ENCODE measurements at regions not wholly inside any gene's neighbourhood (a gene's known extent, or its start where the extent isn't known, plus 50 kb on each side); places are given as distances from the start of the nearest gene placed in this dataset.

GRCh38 chr13:80939581-80939980 lies 598.7 kb upstream of the SPRY2 start:
- no peak overlapping the region for H2BK120ac ChIP-seq (ENCODE audit: low read depth, low read length)
- POLR2A ChIA-PET (ENCODE audit: unreplicated experiment) = no interaction called here
- TF ChIP-seq CEBPB (IDR thresholded peaks at IDR 0.05; ENCODE audit: low read depth, low read length) (no peak), MXI1 (IDR thresholded peaks at IDR 0.05; ENCODE audit: borderline replicate concordance, low read depth, low read length) (no peak), MAFK (IDR thresholded peaks at IDR 0.05; ENCODE audit: low read depth, low read length) (no peak), RCOR1 (IDR thresholded peaks at IDR 0.05; ENCODE audit: insufficient replicate concordance, low read length) (no peak), POLR2A (IDR thresholded peaks at IDR 0.05; ENCODE audit: low read depth, low read length) (no peak), MAZ (IDR thresholded peaks at IDR 0.05; ENCODE audit: borderline replicate concordance, low read depth, low read length) (no peak), CHD1 (IDR thresholded peaks at IDR 0.05; ENCODE audit: low read depth, low read length) (no peak), RFX5 (IDR thresholded peaks at IDR 0.05; ENCODE audit: low read depth, low read length) (no peak)
- TF ChIP-seq, protein P1, sequence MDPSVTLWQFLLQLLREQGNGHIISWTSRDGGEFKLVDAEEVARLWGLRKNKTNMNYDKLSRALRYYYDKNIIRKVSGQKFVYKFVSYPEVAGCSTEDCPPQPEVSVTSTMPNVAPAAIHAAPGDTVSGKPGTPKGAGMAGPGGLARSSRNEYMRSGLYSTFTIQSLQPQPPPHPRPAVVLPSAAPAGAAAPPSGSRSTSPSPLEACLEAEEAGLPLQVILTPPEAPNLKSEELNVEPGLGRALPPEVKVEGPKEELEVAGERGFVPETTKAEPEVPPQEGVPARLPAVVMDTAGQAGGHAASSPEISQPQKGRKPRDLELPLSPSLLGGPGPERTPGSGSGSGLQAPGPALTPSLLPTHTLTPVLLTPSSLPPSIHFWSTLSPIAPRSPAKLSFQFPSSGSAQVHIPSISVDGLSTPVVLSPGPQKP (IDR thresholded peaks at IDR 0.05; ENCODE audit: borderline replicate concordance, low read depth, low read length) = no peak
- in situ Hi-C loops (cut with MboI; ENCODE audit: low sequenced_read_pairs) = no loop called here
- intact Hi-C loops (cut with micrococcal nuclease) = no loop called here
- H4K20me1 ChIP-seq (ENCODE audit: insufficient read depth, low read length) = no peaks in the 10 kb centered on the region
- H3K18ac ChIP-seq (ENCODE audit: low read depth, low read length) = no peak overlapping the region
- no peak overlapping the region for H3K14ac ChIP-seq (replicated peaks; ENCODE audit: low read depth, low read length)
- H2AK5ac ChIP-seq (ENCODE audit: low read depth, low read length) = no peak overlapping the region
- no peak overlapping the region for H3K27ac ChIP-seq (ENCODE audit: insufficient read depth, low read length)
- H4K91ac ChIP-seq (ENCODE audit: insufficient read depth, low read depth, low read length) = no peak overlapping the region
- no peak overlapping the region for H2BK5ac ChIP-seq (ENCODE audit: low read depth, low read length, poor library complexity, severe bottlenecking)
- no peak overlapping the region for H2BK15ac ChIP-seq (ENCODE audit: low read depth, low read length)
- H3K9me3 ChIP-seq (ENCODE audit: control insufficient read depth, insufficient read depth, low read length) = 0 out of 2 replicates have a peak, but pooled peaks cover 3% of the 10 kb centered on the region
- H2AK9ac ChIP-seq (replicated peaks; ENCODE audit: low read depth, low read length, poor library complexity) = no peak overlapping the region
- no peak overlapping the region for H3K4me3 ChIP-seq (ENCODE audit: insufficient read depth, low read depth, low read length)
- H3K23ac ChIP-seq (ENCODE audit: low read depth, low read length) = no peak overlapping the region
- H3K27me3 ChIP-seq (ENCODE audit: control insufficient read depth, insufficient read depth, low read length) = no peaks in the 10 kb centered on the region
- dilution Hi-C loops (cut with HindIII; ENCODE audit: low sequenced_read_pairs, unreplicated experiment) = no loop called here
- no peaks in the 10 kb centered on the region for H3K4me1 ChIP-seq (ENCODE audit: control insufficient read depth, insufficient read depth, low read length)
- WGBS, 2 experiments (ENCODE audit: extremely low coverage in 2 of 2, insufficient read length in 1 of 2) = 60% methylated on average over 1 of the region's 2 CpGs; no CpG with 5 or more reads in 1 of the 2 experiments
- no peak overlapping the region for H3K4me2 ChIP-seq (ENCODE audit: low read depth, low read length)
- CTCF ChIA-PET = no interaction called here
- H3K79me1 ChIP-seq (ENCODE audit: low read depth in 1 of 2, low read length in 2 of 2) = no peaks in the 10 kb centered on the region
- BruUV-seq (replicated peaks) = no TSS peak
- no peak for ATAC-seq (ENCODE audit: low read depth)
- no peak overlapping the region for H4K5ac ChIP-seq (ENCODE audit: low read depth, low read length)
- H3K56ac ChIP-seq (ENCODE audit: extremely low read depth, insufficient read depth, low read length) = no peak overlapping the region
- no peak overlapping the region for H2AFZ ChIP-seq (replicated peaks; ENCODE audit: low read length, poor library complexity)
- no peak for DNase-seq
- H3K4ac ChIP-seq (ENCODE audit: low read depth, low read length) = no peak overlapping the region
- H4K8ac ChIP-seq (ENCODE audit: low read depth in 2 of 2, low read length in 2 of 2) = no peak overlapping the region
- no peak overlapping the region for H2BK20ac ChIP-seq (ENCODE audit: low read depth, low read length)
- H3K9ac ChIP-seq (ENCODE audit: low read depth, low read length) = no peak overlapping the region
- H3K9me1 ChIP-seq (ENCODE audit: insufficient read depth, low read length) = no peaks in the 10 kb centered on the region
- H3K36me3 ChIP-seq (ENCODE audit: control insufficient read depth, insufficient read depth, low read length) = no peaks in the 10 kb centered on the region

All from IMR-90 (cell line).